Panc1 (cell line): ENCODE measurements at regions not wholly inside any gene's neighbourhood (a gene's known extent, or its start where the extent isn't known, plus 50 kb on each side); places are given as distances from the start of the nearest gene placed in this dataset.

Experiments
- ATAC-seq: fragments of 200-7000 bp; cut with Tn5 transposase; 2 replicates; pipeline ENCODE4 v1.9.1; 2020; ENCODE audit warnings: mild to moderate bottlenecking, moderate library complexity
- BruUV-seq: library from RNA; stranded (reverse); fragments of 400-500 nt; replicated peaks from 2 replicates; lab custom pipeline; 2021; lab: Mats Ljungman, UMichigan
- CTCF ChIA-PET: fragments of 300-600 bp; sonication (Branson Sonifier 250); formaldehyde crosslinking; loops from one replicate; lab custom pipeline; 2022; ENCODE audit warnings: antibody characterized with exemption; lab: Charles Lee
- POLR2A ChIA-PET: fragments of 300-600 bp; sonication (Branson Sonifier 250); formaldehyde crosslinking; loops from one replicate; lab custom pipeline; 2022; ENCODE audit warnings: antibody characterized with exemption; lab: Charles Lee
- DNase-seq: peaks from one replicate; pipeline ENCODE4 v3.0.0-alpha.2; 2010; ENCODE audit warnings: low read depth, low spot score
- H3K27ac ChIP-seq: 2 replicates; pipeline ENCODE4 v1.5.1; 2011; ENCODE audit warnings: mild to moderate bottlenecking, low read length, inconsistent platforms
- H3K27me3 ChIP-seq: fragments of 200-500 bp; sonication (Bioruptor generic); 2 replicates; pipeline ENCODE4 v1.6.0; 2014; ENCODE audit warnings: low read length, inconsistent platforms; ENCODE audit not compliant: control insufficient read depth, insufficient read depth
- H3K36me3 ChIP-seq: fragments of 200-500 bp; sonication (Bioruptor generic); 2 replicates; pipeline ENCODE4 v1.5.1; 2014; ENCODE audit warnings: inconsistent platforms, mild to moderate bottlenecking, low read length, moderate library complexity; ENCODE audit not compliant: control insufficient read depth, insufficient read depth
- H3K4me1 ChIP-seq: 2 replicates; pipeline ENCODE4 v1.5.1; 2011; ENCODE audit warnings: inconsistent platforms, mild to moderate bottlenecking, low read length, moderate library complexity; ENCODE audit not compliant: control insufficient read depth, insufficient read depth
- H3K4me3 ChIP-seq, 2 experiments: 2 replicates each; pipeline ENCODE4 v1.5.1; 2011 to 2012; ENCODE audit warnings: low read depth in 2 of 2, low read length in 2 of 2, mild to moderate bottlenecking in 2 of 2, inconsistent platforms in 1 of 2, moderate library complexity in 1 of 2
- H3K9me3 ChIP-seq: fragments of 200-500 bp; sonication (Bioruptor generic); 2 replicates; pipeline ENCODE4 v1.5.1; 2014; ENCODE audit warnings: low read depth, mild to moderate bottlenecking, inconsistent platforms, low read length, moderate library complexity; ENCODE audit not compliant: control insufficient read depth, insufficient read depth
- CTCF ChIP-seq: fragments of 450-650 bp; IDR thresholded peaks from 2 replicates; pipeline ENCODE4 v1.5.1; 2017; ENCODE audit warnings: mild to moderate bottlenecking
- POLR2AphosphoS5 ChIP-seq: IDR thresholded peaks from 2 replicates; pipeline ENCODE4 v1.6.1; 2012; ENCODE audit warnings: mild to moderate bottlenecking, low read depth, low read length, moderate library complexity
- REST ChIP-seq, 2 experiments: IDR thresholded peaks; 2 replicates each; pipeline ENCODE4 v1.6.1; 2011 to 2012; ENCODE audit warnings: low read depth in 2 of 2, control low read depth in 1 of 2, low read length in 1 of 2, mild to moderate bottlenecking in 1 of 2, moderate library complexity in 1 of 2; ENCODE audit not compliant: insufficient read depth in 1 of 2
- SIN3A ChIP-seq: IDR thresholded peaks from 2 replicates; pipeline ENCODE4 v1.6.1; 2012; ENCODE audit warnings: low read depth, mild to moderate bottlenecking, low read length, moderate library complexity, borderline replicate concordance; ENCODE audit not compliant: insufficient read depth
- TCF7L2 ChIP-seq: IDR thresholded peaks from 2 replicates; pipeline ENCODE4 v1.6.1; 2011; ENCODE audit warnings: mild to moderate bottlenecking, low read depth, low read length, inconsistent platforms
- in situ Hi-C: cut with HindIII; loops from 2 replicates; pipeline ENCODE4 v1.10.0; 2016; ENCODE audit warnings: low sequenced_read_pairs, low pct_unique_long_range_greater_than_20kb
- intact Hi-C: fragments of 100-400 bp; cut with micrococcal nuclease; formaldehyde crosslinking; loops from one replicate; pipeline ENCODE4 v1.10.0; 2022; ENCODE audit not compliant: unreplicated experiment

GRCh38 chr16:6218855-6219254 is 1113.8 kb upstream of the RBFOX1 start:
- Histone ChIP-seq H3K4me3 (no peak overlapping the region), H3K4me1 (no peaks in the 10 kb centered on the region), H3K27me3 (no peaks in the 10 kb centered on the region; the same call in 1 of the 2 replicates), H3K27ac (no peak overlapping the region), H3K9me3 (no peaks in the 10 kb centered on the region), H3K36me3 (no peaks in the 10 kb centered on the region)
- no peak for DNase-seq
- ChIA-PET POLR2A (no interaction called here), CTCF (interaction anchor here (0.7 kb wide), 1 partner anchor 15 kb away, joined by 5 read pairs; no protein-coding TSS in a partner anchor)
- ATAC-seq: no peak
- intact Hi-C loops (no loop called here), in situ Hi-C loops (no loop called here)
- TF ChIP-seq SIN3A: no peak
- TF ChIP-seq POLR2AphosphoS5: no peak
- no peak for TF ChIP-seq TCF7L2
- TF ChIP-seq REST (IDR thresholded peaks at IDR 0.05; ENCODE audit: insufficient read depth in 1 of 2, low read depth in 2 of 2, low read length in 1 of 2): no peak
- no TSS peak for BruUV-seq

DNA sequence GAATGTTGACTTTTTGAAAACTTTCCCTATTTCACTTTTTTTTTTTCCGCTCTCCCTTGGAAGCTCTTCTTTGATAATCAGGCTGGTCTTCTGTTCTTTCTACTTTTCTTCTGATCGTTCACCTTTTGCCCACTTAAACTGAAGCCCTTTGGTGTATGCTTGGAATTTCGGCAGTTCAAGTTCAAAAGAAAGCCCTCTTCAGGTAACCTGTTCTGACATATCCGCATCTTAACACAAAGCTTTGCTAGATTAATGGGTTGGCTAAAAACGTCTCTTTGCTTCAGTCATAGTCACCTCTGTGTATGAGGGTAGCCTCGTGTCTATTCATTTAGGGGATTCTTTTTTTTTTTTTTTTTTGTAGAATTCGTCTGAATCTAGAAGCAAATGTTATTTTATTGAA is 1115.8 kb upstream of the RBFOX1 start:
- no peak for ATAC-seq
- in situ Hi-C loops: no loop called here
- BruUV-seq: no TSS peak

More for the DNA sequence above, 1115.8 kb upstream of the RBFOX1 start:
- H3K27ac ChIP-seq: no peak overlapping the region
- intact Hi-C loops: no loop called here
- H3K27me3 ChIP-seq: no peaks in the 10 kb centered on the region; the same call in 1 of the 2 replicates
- TF ChIP-seq SIN3A (no peak), CTCF (no peak), TCF7L2 (no peak), REST (IDR thresholded peaks at IDR 0.05; ENCODE audit: insufficient read depth in 1 of 2, low read depth in 2 of 2, low read length in 1 of 2) (no peak), POLR2AphosphoS5 (no peak)
- no peaks in the 10 kb centered on the region for H3K36me3 ChIP-seq
- H3K9me3 ChIP-seq: no peaks in the 10 kb centered on the region
- no peak for DNase-seq
- POLR2A ChIA-PET: no interaction called here
- H3K4me1 ChIP-seq: no peaks in the 10 kb centered on the region
- H3K4me3 ChIP-seq: no peak overlapping the region
- CTCF ChIA-PET: no interaction called here
